SH-SY5Y (cell line): ENCODE measurements at regions not wholly inside any gene's neighbourhood (a gene's known extent, or its start where the extent isn't known, plus 50 kb on each side); places are given as distances from the start of the nearest gene placed in this dataset.

Source experiments
- GATA2 ChIP-seq: IDR thresholded peaks from 2 replicates; pipeline ENCODE4 v1.6.1; 2011; ENCODE audit warnings: mild to moderate bottlenecking, low read depth, low read length
- GATA3 ChIP-seq: IDR thresholded peaks from 2 replicates; pipeline ENCODE4 v1.6.1; 2011; ENCODE audit warnings: low read depth, mild to moderate bottlenecking, low read length, moderate library complexity

DNA sequence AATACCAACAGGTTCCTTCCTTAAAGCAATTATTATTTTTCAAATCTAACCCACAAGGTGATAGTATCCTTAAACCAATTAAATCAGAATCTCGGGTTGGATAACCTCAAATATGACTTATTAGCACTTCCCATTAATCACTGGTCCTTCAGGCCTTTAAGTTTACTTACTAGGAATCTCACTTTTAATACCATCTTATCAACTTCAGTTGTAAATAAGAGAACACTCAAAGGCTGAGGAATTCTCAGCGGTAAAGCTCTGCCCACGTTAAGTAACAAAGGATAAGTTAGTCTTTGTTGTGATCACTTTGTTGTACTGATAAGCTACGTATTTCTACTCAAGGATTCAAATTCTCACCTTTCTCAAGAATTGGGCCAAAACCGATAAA, 82.0 kb downstream of the OR2B2 start:
- TF ChIP-seq GATA2 (no peak), GATA3 (no peak)
